Liver (tissue), 8 donors: ENCODE measurements at regions not wholly inside any gene's neighbourhood (a gene's known extent, or its start where the extent isn't known, plus 50 kb on each side); places are given as distances from the start of the nearest gene placed in this dataset.

ENCODE experiments used
- DNase-seq: peaks from one replicate; pipeline ENCODE4 v3.0.0-alpha.2; 2017; ENCODE audit warnings: low spot score
- H3K27ac ChIP-seq, 2 donors: one replicate each; pipeline ENCODE4 v1.7.0; 2013; ENCODE audit warnings: inconsistent platforms in 2 of 2, low read length in 2 of 2, control low read depth in 1 of 2, low read depth in 1 of 2, mild to moderate bottlenecking in 1 of 2
- H3K27me3 ChIP-seq, 4 donors: one replicate each; pipeline versions ENCODE4 v1.6.1 to v1.7.0; 2013; ENCODE audit warnings: low read length in 3 of 4, inconsistent platforms in 1 of 4, mild to moderate bottlenecking in 1 of 4, moderate library complexity in 1 of 4; ENCODE audit not compliant: control insufficient read depth in 4 of 4, insufficient read depth in 4 of 4
- H3K36me3 ChIP-seq, 4 donors: one replicate each; pipeline versions ENCODE4 v1.6.1 to v1.7.0; 2013; ENCODE audit warnings: low read length in 3 of 4, mild to moderate bottlenecking in 3 of 4, low read depth in 1 of 4, moderate library complexity in 1 of 4; ENCODE audit not compliant: control insufficient read depth in 4 of 4, insufficient read depth in 3 of 4
- H3K4me1 ChIP-seq, 4 donors: one replicate each; pipeline versions ENCODE4 v1.6.1 to v1.7.0; 2013; ENCODE audit warnings: low read length in 3 of 4, mild to moderate bottlenecking in 3 of 4, moderate library complexity in 1 of 4; ENCODE audit not compliant: control insufficient read depth in 4 of 4, insufficient read depth in 4 of 4
- H3K4me3 ChIP-seq, 3 donors: one replicate each; pipeline versions ENCODE4 v1.6.1 to v1.7.0; 2013; ENCODE audit warnings: low read length in 3 of 3, control low read depth in 1 of 3, low read depth in 1 of 3, mild to moderate bottlenecking in 1 of 3
- H3K9ac ChIP-seq, 2 donors: one replicate each; pipeline ENCODE4 v1.7.0; 2013; ENCODE audit warnings: low read length in 2 of 2, mild to moderate bottlenecking in 2 of 2, moderate library complexity in 2 of 2, control low read depth in 1 of 2, low read depth in 1 of 2
- H3K9me3 ChIP-seq, 4 donors: one replicate each; pipeline versions ENCODE4 v1.6.1 to v1.7.0; 2013; ENCODE audit warnings: low read length in 3 of 4; ENCODE audit not compliant: control insufficient read depth in 4 of 4
- ATF3 ChIP-seq: IDR thresholded peaks from 2 replicates; pipeline ENCODE4 v1.6.1; 2016; ENCODE audit warnings: antibody characterized with exemption
- CTCF ChIP-seq: fragments of 150-350 bp; IDR thresholded peaks from 2 replicates; pipeline ENCODE4 v1.5.1; 2017; ENCODE audit warnings: improper control_type of control experiment, low read depth, low read length; ENCODE audit not compliant: missing input control
- FOXA2 ChIP-seq: IDR thresholded peaks from 2 replicates; pipeline ENCODE4 v1.6.1; 2016; ENCODE audit warnings: antibody characterized with exemption
- HNF4A ChIP-seq, 2 donors: conservative IDR thresholded peaks; 2 replicates each; pipeline ENCODE4 v1.6.1; 2016; ENCODE audit warnings: antibody characterized with exemption in 2 of 2, mild to moderate bottlenecking in 2 of 2
- HNF4G ChIP-seq: IDR thresholded peaks from 2 replicates; pipeline ENCODE4 v1.6.1; 2016; ENCODE audit warnings: antibody characterized with exemption
- MAX ChIP-seq: IDR thresholded peaks from 2 replicates; pipeline ENCODE4 v1.6.1; 2016; ENCODE audit warnings: antibody characterized with exemption
- NR2F2 ChIP-seq: IDR thresholded peaks from 2 replicates; pipeline ENCODE4 v1.6.1; 2016; ENCODE audit warnings: antibody characterized with exemption
- RAD21 ChIP-seq, 2 donors: IDR thresholded peaks; 2 replicates each; pipeline ENCODE4 v1.6.1; 2016; ENCODE audit warnings: antibody characterized with exemption in 2 of 2, mild to moderate bottlenecking in 2 of 2
- REST ChIP-seq: IDR thresholded peaks from 2 replicates; pipeline ENCODE4 v1.6.1; 2016; ENCODE audit warnings: antibody characterized with exemption, mild to moderate bottlenecking
- SP1 ChIP-seq: IDR thresholded peaks from 2 replicates; pipeline ENCODE4 v1.6.1; 2018; ENCODE audit warnings: antibody characterized with exemption, mild to moderate bottlenecking
- ZBTB33 ChIP-seq: IDR thresholded peaks from 2 replicates; pipeline ENCODE4 v1.6.1; 2016; ENCODE audit warnings: antibody characterized with exemption
- WGBS: extraction: QIAGEN DNeasy Blood & Tissue Kit; methylation state at CpG from one replicate; pipeline ENCODE4 v1.1.7; 2013; 5-methylcytosine and 5-hydroxymethylcytosine counted together
- donor health status: healthy.
- donor health status: healthy.
- donor health status: healthy.
- donor health status: healthy.
- donor health status: healthy.

GRCh38 chr6:164007881-164008280, 593.4 kb downstream of the QKI start:
- Histone ChIP-seq H3K9ac (no peak overlapping the region), H3K4me3 (no peak overlapping the region), H3K4me1 (no peaks in the 10 kb centered on the region), H3K9me3 (no peaks in the 10 kb centered on the region), H3K36me3 (no peaks in the 10 kb centered on the region), H3K27me3 (no peaks in the 10 kb centered on the region), H3K27ac (no peak overlapping the region)
- DNase-seq = no peak
- TF ChIP-seq ZBTB33 = no peak
- no peak for TF ChIP-seq ATF3
- no peak for TF ChIP-seq SP1
- no peak for TF ChIP-seq NR2F2
- no peak for TF ChIP-seq REST
- TF ChIP-seq FOXA2 = no peak
- TF ChIP-seq CTCF = no peak
- TF ChIP-seq HNF4A (conservative IDR thresholded peaks at IDR 0.05) = no peak
- TF ChIP-seq HNF4G = no peak
- 85% methylated on average over 7 of the region's 7 CpGs for WGBS

GRCh38 chr6:164006459-164006858, 591.9 kb downstream of the QKI start:
- H3K9me3 ChIP-seq = no peaks in the 10 kb centered on the region
- no peak overlapping the region for H3K9ac ChIP-seq
- H3K36me3 ChIP-seq = no peaks in the 10 kb centered on the region
- WGBS = 89% methylated on average over 6 of the region's 6 CpGs
- no peaks in the 10 kb centered on the region for H3K27me3 ChIP-seq
- TF ChIP-seq RAD21 (IDR thresholded peaks at IDR 0.05) = no peak
- no peak for TF ChIP-seq MAX
- TF ChIP-seq FOXA2 = no peak
- no peak for TF ChIP-seq HNF4A (conservative IDR thresholded peaks at IDR 0.05)
- TF ChIP-seq ATF3 = no peak
- no peaks in the 10 kb centered on the region for H3K4me1 ChIP-seq
- no peak overlapping the region for H3K27ac ChIP-seq
- no peak for DNase-seq
- H3K4me3 ChIP-seq = no peak overlapping the region
